Ovary (tissue), 3 donors: ENCODE measurements at regions not wholly inside any gene's neighbourhood (a gene's known extent, or its start where the extent isn't known, plus 50 kb on each side); places are given as distances from the start of the nearest gene placed in this dataset.

Experiments used
- EP300 ChIP-seq: sonication (generic); formaldehyde crosslinking; IDR thresholded peaks from one replicate; pipeline ENCODE4 v1.6.1; 2017; ENCODE audit warnings: antibody characterized with exemption
- POLR2A ChIP-seq: fragments of 450-650 bp; IDR thresholded peaks from one replicate; pipeline ENCODE4 v1.6.1; 2017; ENCODE audit warnings: antibody characterized with exemption, mild to moderate bottlenecking, moderate library complexity
- TF ChIP-seq, protein P1 (sequence below), 3 donors: fragments of 450-650 bp in 2 of 3; fragments of 200-600 bp in 1 of 3; IDR thresholded peaks; one replicate each; pipeline versions ENCODE4 v1.5.1 to v1.8.0; 2016 to 2022; ENCODE audit warnings: antibody characterized with exemption in 3 of 3, mild to moderate bottlenecking in 1 of 3
- donor health status: DM: no; HTN: no; CAD: no.

DNA sequence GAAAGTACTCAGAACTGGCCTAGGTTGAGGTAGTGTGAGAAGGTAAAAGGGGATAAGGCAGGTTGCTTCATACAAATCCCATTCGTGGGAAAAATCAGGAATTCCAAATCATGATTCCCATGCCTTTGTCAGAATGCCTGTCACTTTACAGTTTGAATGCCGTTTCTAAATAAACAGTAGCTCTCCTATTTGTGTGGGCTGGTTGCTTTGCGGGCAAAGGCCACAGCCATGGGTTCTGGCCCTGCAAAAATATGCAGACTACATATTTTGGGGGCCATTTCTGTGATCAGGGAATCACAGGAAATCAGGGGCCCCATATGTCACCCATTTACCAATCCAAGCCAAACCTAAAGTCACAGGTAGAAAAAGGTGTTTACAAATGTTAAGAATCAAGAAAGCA is 161.3 kb upstream of the BMP4 start:
- TF ChIP-seq POLR2A (no peak), EP300 (no peak)
- TF ChIP-seq, protein P1, sequence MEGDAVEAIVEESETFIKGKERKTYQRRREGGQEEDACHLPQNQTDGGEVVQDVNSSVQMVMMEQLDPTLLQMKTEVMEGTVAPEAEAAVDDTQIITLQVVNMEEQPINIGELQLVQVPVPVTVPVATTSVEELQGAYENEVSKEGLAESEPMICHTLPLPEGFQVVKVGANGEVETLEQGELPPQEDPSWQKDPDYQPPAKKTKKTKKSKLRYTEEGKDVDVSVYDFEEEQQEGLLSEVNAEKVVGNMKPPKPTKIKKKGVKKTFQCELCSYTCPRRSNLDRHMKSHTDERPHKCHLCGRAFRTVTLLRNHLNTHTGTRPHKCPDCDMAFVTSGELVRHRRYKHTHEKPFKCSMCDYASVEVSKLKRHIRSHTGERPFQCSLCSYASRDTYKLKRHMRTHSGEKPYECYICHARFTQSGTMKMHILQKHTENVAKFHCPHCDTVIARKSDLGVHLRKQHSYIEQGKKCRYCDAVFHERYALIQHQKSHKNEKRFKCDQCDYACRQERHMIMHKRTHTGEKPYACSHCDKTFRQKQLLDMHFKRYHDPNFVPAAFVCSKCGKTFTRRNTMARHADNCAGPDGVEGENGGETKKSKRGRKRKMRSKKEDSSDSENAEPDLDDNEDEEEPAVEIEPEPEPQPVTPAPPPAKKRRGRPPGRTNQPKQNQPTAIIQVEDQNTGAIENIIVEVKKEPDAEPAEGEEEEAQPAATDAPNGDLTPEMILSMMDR (IDR thresholded peaks at IDR 0.05): no peak
